AG04449 (cell line): ENCODE measurements at regions not wholly inside any gene's neighbourhood (a gene's known extent, or its start where the extent isn't known, plus 50 kb on each side); places are given as distances from the start of the nearest gene placed in this dataset.

Experiments
- CTCF ChIA-PET: fragments of 350-600 bp; formaldehyde crosslinking; extraction: SDS; loops from one replicate; lab custom pipeline; 2021; ENCODE audit warnings: antibody characterized with exemption; lab: Yijun Ruan, JAX
- POLR2A ChIA-PET: fragments of 400-600, 350-600 bp; formaldehyde crosslinking; extraction: SDS; loops from one replicate; lab custom pipeline; 2020; ENCODE audit warnings: antibody characterized with exemption, inconsistent platforms; lab: Yijun Ruan, JAX
- DNase-seq: peaks from one replicate; pipeline ENCODE4 v3.0.0-alpha.2; 2010; ENCODE audit warnings: low read depth, low spot score
- H3K4me3 ChIP-seq: 2 replicates; pipeline ENCODE4 v1.5.1; 2011; ENCODE audit warnings: low read depth, mild to moderate bottlenecking, control low read depth, low read length
- CTCF ChIP-seq: IDR thresholded peaks from one replicate; pipeline ENCODE4 v1.5.1; 2011; ENCODE audit warnings: mild to moderate bottlenecking, moderate library complexity, low read length, control low read depth, inconsistent platforms; ENCODE audit not compliant: insufficient read depth; ENCODE audit errors: missing control alignments

- TF ChIP-seq CTCF = no peak
- H3K4me3 ChIP-seq = no peak overlapping the region
- CTCF ChIA-PET = no interaction called here
- peak; percentile 29 for DNase-seq
- POLR2A ChIA-PET = no interaction called here
Observed at GRCh38 chr6:1082285-1082935, 229.5 kb upstream of the FOXQ1 start.

DNA sequence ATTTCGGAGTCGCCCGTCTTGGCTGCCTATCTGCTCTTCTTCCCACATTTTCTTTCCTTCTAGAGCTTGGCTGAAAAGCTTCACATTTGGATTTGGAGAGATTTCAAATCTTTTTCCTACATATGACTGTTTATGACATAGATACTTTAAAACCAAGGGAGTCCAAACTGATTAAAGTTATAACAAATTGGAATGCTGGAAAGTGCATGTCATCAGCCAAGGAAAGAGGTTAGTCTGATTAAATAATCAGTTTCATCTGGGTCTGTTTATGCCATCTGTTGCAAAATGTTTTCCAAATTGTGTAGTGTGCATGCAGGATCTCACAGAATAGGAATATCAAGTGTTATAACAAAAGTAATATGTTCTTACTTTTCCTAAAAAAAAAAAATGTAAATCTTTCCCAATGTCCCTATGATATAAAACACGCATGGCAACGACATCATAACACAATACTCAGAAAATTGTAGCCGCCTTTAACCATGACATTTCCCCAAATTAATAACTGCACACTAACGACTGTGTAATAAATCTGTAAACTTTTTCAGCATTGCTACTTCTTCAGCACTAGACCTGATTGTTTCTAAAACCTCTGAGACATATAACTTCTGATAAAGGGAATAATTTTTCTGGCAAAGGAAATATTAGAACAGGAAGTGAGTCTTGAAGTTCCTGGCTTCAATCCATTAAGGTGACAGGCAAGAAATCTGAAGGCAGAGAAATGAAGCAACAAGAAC, 230.2 kb upstream of the FOXQ1 start:
- POLR2A ChIA-PET = no interaction called here
- no peak for TF ChIP-seq CTCF
- DNase-seq = no peak
- no peak overlapping the region for H3K4me3 ChIP-seq
- CTCF ChIA-PET = no interaction called here

DNA sequence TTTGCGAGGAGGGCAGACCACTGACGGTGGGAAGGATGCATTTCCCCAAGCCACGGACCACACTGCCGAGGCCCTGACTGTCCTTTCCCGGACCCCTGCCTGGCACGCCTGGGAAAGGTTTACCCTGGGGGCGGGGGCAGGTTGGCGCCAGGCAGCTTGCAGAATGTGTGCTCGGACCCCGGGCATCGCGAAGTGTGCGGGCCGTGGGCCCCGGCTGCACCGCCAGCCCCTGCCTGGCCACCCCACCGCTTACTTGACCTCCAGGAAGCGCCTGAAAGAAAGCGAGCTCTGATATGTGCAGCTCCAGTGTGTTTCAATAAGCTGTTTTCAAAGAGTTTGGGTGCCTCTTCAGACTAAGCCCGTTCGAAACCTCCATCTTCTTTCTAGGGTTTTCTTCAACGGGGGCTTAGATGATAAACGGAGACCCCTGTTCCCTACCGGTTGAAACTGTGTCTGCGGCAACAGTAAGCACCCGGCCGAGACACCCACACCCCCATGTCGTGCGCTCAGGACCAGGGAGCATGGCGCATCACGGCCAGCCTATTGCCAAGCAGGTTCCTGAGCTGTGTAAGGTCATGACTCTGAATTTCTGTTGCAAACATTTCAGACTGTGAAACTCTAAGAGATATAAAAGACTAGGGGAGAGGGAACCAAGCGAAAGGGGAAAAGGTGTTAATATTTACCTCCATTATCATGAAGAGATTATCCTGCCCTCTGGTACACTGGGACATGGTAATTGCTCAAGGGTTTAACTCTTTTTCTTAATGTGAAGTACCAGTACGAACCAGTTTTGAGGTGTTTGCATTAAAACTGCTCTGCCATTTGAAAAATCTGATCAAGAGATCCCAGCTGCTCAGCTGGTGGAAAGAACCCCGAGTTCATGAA, 231.2 kb upstream of the FOXQ1 start:
- CTCF ChIA-PET = no interaction called here
- no peak for TF ChIP-seq CTCF
- POLR2A ChIA-PET = no interaction called here
- H3K4me3 ChIP-seq = no peak overlapping the region
- no peak for DNase-seq

GRCh38 chr6:1079525-1079924, 232.4 kb upstream of the FOXQ1 start:
- no peak for TF ChIP-seq CTCF
- H3K4me3 ChIP-seq = no peak overlapping the region
- CTCF ChIA-PET = no interaction called here
- POLR2A ChIA-PET = no interaction called here
- no peak for DNase-seq

DNA sequence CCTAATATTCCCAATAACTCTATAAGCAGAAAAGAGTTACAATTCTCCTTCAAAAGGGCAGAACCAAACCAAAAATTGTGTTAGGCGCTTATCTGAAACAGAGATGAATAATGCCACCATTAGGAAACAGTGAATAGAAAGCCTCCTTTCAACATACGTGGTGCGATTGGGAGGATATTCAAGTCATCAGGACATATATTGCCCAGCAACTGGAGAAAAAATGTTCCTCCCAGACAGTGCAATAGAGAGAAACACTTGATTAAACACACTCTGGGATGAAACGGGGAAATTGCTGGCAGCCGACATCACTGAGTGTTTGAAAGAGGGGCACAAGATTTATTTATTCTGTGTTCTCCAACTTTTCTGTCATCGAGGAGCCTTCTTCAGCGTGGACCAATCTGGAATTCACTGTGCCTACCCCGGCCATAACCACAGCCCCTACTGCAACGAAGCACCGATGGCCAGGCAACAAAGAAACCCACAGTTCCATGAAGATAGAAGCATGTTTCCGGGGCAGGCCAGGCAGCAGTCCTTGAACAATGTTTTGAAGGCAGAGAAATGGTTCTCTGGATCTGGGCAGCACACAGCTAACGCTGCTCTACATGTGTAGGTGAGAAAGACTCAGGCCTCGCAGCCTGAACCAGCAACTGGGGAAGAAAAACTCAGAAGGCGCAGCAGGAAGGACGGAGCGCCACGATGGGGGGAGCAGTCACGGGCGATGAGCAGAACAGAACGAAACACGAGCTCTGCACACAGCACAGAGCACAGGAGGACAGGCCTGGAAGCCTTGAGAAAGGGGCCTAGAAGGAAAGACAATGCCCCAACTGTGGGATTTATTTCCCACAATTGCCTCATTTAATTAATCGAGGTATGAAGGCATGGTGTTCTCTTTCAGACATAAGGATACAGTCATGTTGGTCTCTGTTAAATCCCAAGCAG, 234.2 kb upstream of the FOXQ1 start:
- TF ChIP-seq CTCF = no peak
- no peak overlapping the region for H3K4me3 ChIP-seq
- DNase-seq = no peak
- CTCF ChIA-PET = no interaction called here
- POLR2A ChIA-PET = no interaction called here
